Activated T-cell treated with anti-CD3 and anti-CD28 coated beads, Interleukin-2, amount 50 U/mL, for 72 hours (primary cell): ENCODE measurements at regions not wholly inside any gene's neighbourhood (a gene's known extent, or its start where the extent isn't known, plus 50 kb on each side); places are given as distances from the start of the nearest gene placed in this dataset.

Experiments used
- ATAC-seq, 2 donors: fragments of 150-1000 bp; cut with Tn5 transposase; replicated peaks in 1 of 2; 2 replicates each; pipeline ENCODE4 v1.10.0; 2021; ENCODE audit warnings: moderate library complexity in 2 of 2, mild to moderate bottlenecking in 1 of 2
- DNase-seq, 2 donors: peaks; one replicate each; pipeline ENCODE4 v3.0.0; 2021 to 2022; ENCODE audit warnings: mixed read lengths in 1 of 2
- H3K27ac Mint-ChIP-seq: one replicate; pipeline ENCODE4 v1.8.0; 2022; ENCODE audit warnings: mild to moderate bottlenecking, moderate library complexity, mixed read lengths
- H3K27me3 Mint-ChIP-seq: one replicate; pipeline ENCODE4 v1.8.0; 2022; ENCODE audit warnings: low read depth, mixed read lengths
- H3K36me3 Mint-ChIP-seq, 2 donors: one replicate each; pipeline ENCODE4 v1.8.0; 2022; ENCODE audit warnings: mixed read lengths in 2 of 2, mild to moderate bottlenecking in 1 of 2; ENCODE audit not compliant: insufficient read depth in 2 of 2
- H3K4me1 Mint-ChIP-seq: one replicate; pipeline ENCODE4 v1.8.0; 2022; ENCODE audit warnings: low read depth, mixed read lengths
- H3K4me3 Mint-ChIP-seq, 2 donors: one replicate each; pipeline ENCODE4 v1.8.0; 2022; ENCODE audit warnings: mild to moderate bottlenecking in 2 of 2, mixed read lengths in 2 of 2, moderate library complexity in 2 of 2
- H3K9me3 Mint-ChIP-seq, 2 donors: one replicate each; pipeline ENCODE4 v1.8.0; 2022; ENCODE audit warnings: mixed read lengths in 2 of 2

DNA sequence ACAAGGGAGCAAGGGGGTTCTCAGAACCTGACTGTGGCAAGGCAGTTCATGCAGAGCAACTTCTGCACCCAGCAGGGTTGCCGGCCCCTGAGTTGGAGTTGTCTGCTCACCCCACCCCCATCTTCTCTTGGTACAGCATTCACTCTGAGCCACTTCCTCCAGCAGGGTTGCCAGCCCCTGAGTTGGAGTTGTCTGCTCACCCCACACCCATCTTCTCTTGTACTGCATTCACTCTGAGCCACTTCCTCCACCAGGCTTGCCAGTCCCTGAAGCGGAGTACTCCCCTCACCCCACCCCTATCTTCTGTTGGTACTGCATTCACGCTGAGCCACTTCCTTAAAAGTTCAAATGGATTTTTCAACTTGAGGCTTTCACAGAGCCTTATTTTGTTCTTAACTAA lies 79.7 kb upstream of the SYNDIG1 start:
- DNase-seq, result peak; percentile 29 to 38
- no peaks in the 10 kb centered on the region for H3K9me3 Mint-ChIP-seq
- H3K4me1 Mint-ChIP-seq, result peaks cover 26% of the 10 kb centered on the region
- no peaks in the 10 kb centered on the region for H3K27me3 Mint-ChIP-seq
- no peaks in the 10 kb centered on the region for H3K36me3 Mint-ChIP-seq
- peak; percentile 90 for ATAC-seq
- peak overlapping the region in 1 of 2 donors; percentile 56 for H3K4me3 Mint-ChIP-seq
- H3K27ac Mint-ChIP-seq, result no peak overlapping the region

- H3K27me3 Mint-ChIP-seq, result no peaks in the 10 kb centered on the region
- ATAC-seq (peak; percentile 45 to 63), DNase-seq (peak in 1 of 2 donors; percentile 8)
- no peak overlapping the region for H3K4me3 Mint-ChIP-seq
- no peaks in the 10 kb centered on the region for H3K9me3 Mint-ChIP-seq
- H3K36me3 Mint-ChIP-seq, result no peaks in the 10 kb centered on the region
- peaks cover 26% of the 10 kb centered on the region for H3K4me1 Mint-ChIP-seq
- no peak overlapping the region for H3K27ac Mint-ChIP-seq
Observed at GRCh38 chr20:24388828-24389380, 80.5 kb upstream of the SYNDIG1 start.

- ATAC-seq (no peak), DNase-seq (no peak)
- H3K27me3 Mint-ChIP-seq, result no peaks in the 10 kb centered on the region
- no peak overlapping the region for H3K4me3 Mint-ChIP-seq
- H3K36me3 Mint-ChIP-seq, result no peaks in the 10 kb centered on the region
- H3K4me1 Mint-ChIP-seq, result peaks cover 23% of the 10 kb centered on the region
- no peak overlapping the region for H3K27ac Mint-ChIP-seq
- H3K9me3 Mint-ChIP-seq, result no peaks in the 10 kb centered on the region
Observed at GRCh38 chr20:24385547-24385946, 83.9 kb upstream of the SYNDIG1 start.

DNA sequence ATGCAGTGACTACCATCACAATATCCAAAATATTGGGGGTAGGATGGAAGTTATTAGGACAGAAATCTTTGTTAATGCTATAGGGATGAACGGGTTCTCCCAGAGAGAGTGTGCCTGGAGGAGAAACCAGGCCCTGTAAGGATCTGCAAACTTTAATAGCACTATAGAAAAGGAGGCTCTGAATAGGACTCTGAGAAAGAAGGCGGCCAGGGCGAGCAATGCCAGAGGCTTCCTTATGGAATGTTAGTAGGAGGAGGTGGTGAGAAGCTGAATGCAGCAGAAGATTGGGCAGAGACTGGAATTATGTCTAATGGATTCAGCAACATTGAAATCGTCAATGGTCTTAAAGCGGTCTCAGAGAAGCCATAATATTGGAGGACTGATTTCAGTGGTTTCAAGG lies 84.6 kb upstream of the SYNDIG1 start:
- Mint-ChIP-seq H3K27me3 (no peaks in the 10 kb centered on the region), H3K27ac (no peak overlapping the region), H3K4me1 (peaks cover 16% of the 10 kb centered on the region), H3K9me3 (no peaks in the 10 kb centered on the region), H3K36me3 (no peaks in the 10 kb centered on the region), H3K4me3 (no peak overlapping the region)
- ATAC-seq (no peak), DNase-seq (no peak)

GRCh38 chr20:24382743-24383142 lies 86.7 kb upstream of the SYNDIG1 start:
- Mint-ChIP-seq H3K36me3 (no peaks in the 10 kb centered on the region), H3K9me3 (no peaks in the 10 kb centered on the region), H3K4me3 (no peak overlapping the region), H3K27me3 (no peaks in the 10 kb centered on the region), H3K27ac (no peak overlapping the region), H3K4me1 (no peaks in the 10 kb centered on the region)
- no peak for DNase-seq
- no peak for ATAC-seq

DNA sequence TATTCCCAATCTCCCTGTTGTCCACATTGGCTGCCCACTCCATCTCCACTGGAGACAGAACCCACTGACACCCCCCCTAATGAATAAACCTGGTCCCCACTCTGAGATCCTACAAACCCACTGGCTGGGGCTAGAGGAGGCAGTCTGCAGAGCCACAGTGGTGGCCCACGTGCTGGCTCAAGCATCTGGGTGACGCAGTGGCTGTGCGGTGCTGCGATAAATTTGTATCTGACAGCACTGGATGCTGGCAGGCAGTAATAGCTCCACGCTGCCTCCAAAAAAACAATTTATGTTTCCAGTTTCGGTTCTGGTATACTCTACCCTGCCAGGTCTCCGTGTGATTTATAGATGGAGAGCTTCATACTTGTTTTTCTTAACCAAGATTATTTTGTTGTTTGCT lies 87.1 kb upstream of the SYNDIG1 start:
- H3K4me3 Mint-ChIP-seq, result no peak overlapping the region
- no peaks in the 10 kb centered on the region for H3K27me3 Mint-ChIP-seq
- DNase-seq (no peak), ATAC-seq (no peak)
- no peaks in the 10 kb centered on the region for H3K9me3 Mint-ChIP-seq
- no peak overlapping the region for H3K27ac Mint-ChIP-seq
- no peaks in the 10 kb centered on the region for H3K36me3 Mint-ChIP-seq
- no peaks in the 10 kb centered on the region for H3K4me1 Mint-ChIP-seq

DNA sequence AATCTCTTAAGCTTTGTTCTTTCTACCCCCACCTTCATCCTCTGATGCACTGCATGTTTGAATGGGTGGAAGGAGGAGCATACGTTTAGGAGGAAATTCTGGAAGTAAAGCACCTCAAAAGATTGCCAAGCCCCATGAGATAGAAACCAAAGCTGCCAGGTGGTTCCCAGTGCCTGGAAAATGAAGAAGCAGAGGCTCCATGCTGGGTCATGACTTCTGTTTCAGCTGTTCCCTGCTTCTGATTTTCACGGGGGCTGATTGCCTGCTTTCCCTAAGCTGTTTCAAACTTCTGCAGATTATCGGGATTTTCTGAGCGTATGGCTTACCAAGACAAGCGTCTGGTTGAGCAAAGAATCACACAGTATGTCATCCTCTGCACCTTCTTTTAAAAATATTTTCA lies 87.5 kb upstream of the SYNDIG1 start:
- Mint-ChIP-seq H3K27ac (no peak overlapping the region), H3K9me3 (no peaks in the 10 kb centered on the region), H3K4me1 (no peaks in the 10 kb centered on the region), H3K4me3 (no peak overlapping the region), H3K27me3 (no peaks in the 10 kb centered on the region), H3K36me3 (no peaks in the 10 kb centered on the region)
- DNase-seq, result no peak
- ATAC-seq, result no peak

GRCh38 chr20:24379484-24379927 lies 89.9 kb upstream of the SYNDIG1 start:
- H3K4me3 Mint-ChIP-seq, result no peak overlapping the region
- no peak overlapping the region for H3K27ac Mint-ChIP-seq
- H3K4me1 Mint-ChIP-seq, result peaks cover 4% of the 10 kb centered on the region
- no peaks in the 10 kb centered on the region for H3K27me3 Mint-ChIP-seq
- no peak for ATAC-seq
- no peak for DNase-seq
- H3K36me3 Mint-ChIP-seq, result no peaks in the 10 kb centered on the region
- no peaks in the 10 kb centered on the region for H3K9me3 Mint-ChIP-seq

DNA sequence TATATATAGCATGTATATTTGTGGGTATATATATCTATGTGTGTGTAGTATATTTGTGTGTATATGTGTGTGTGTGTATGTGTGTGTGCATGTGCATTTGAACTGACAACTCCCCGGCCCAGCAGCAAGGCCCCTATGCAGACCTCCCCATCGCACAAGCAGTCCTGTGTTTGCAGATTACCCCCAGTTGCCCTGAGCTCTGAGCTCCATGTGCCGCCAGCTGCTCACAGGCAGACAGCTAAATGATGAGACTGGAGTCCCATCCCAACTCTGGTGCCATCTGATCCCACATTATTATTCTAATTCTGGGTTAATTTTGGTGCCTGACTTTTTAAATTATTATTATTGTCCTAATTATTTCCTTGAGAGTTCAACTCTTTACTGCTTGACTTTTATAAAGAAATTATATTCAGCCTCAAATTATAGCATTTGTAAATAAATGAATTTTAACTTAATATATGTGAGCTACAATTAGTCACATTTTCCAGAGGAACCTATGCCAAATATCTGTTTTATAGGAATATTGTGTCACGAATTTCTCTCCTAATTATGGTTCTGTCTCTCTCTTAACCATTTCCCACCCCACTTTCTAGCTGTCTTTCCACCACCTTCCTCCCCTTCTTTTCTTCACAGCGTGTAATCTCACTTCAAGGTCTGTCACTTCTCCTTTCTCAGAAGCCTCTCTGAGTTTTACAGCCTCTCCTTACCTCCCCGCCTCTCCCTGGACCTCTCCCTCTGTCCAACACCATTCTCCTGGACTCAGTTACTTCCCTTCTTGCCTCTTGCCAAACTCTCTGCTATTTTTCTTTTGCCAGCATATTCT lies 90.6 kb upstream of the SYNDIG1 start:
- Mint-ChIP-seq H3K27ac (no peak overlapping the region), H3K9me3 (no peaks in the 10 kb centered on the region), H3K4me3 (no peak overlapping the region), H3K4me1 (peaks cover 4% of the 10 kb centered on the region), H3K27me3 (no peaks in the 10 kb centered on the region), H3K36me3 (no peaks in the 10 kb centered on the region)
- no peak for DNase-seq
- ATAC-seq, result no peak

DNA sequence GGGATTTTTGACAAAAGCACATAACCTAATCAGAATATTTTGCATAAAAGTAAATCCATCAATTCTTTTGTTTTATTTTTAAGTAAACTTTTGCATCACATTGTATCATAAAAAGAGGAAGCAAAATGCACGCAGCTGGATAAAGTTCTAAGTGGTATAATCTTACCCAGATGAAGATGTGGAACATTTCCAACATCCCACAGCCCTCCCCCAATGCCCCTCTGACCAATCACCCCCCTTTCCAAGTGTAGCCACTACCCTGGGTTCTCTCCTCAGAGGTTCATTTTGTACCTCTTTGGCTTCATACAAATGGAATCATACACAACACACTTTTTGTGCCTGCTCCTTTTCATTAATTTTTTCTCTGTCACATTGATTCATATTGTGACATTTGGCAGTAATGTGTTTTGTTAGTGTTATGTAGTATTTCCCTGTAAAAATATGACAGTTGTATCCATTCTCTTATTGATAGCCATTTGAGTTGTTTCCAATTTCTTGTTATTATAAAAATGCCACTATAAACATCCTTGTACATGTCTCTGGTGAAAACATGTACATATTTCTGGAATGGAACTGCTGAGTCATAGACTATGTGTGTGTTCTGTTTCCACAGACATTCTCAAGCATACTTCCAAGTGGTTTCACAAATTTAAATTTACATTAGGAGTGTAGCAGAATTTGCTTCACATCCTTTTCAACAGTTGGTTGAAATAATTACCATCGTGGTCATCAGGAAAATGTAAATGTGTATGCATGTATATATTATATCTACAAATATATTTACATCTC lies 92.9 kb upstream of the SYNDIG1 start:
- H3K4me3 Mint-ChIP-seq, result no peak overlapping the region
- peaks cover 4% of the 10 kb centered on the region for H3K4me1 Mint-ChIP-seq
- DNase-seq (no peak), ATAC-seq (no peak)
- H3K36me3 Mint-ChIP-seq, result no peaks in the 10 kb centered on the region
- no peaks in the 10 kb centered on the region for H3K9me3 Mint-ChIP-seq
- H3K27ac Mint-ChIP-seq, result no peak overlapping the region
- H3K27me3 Mint-ChIP-seq, result no peaks in the 10 kb centered on the region

GRCh38 chr20:24373372-24373771 lies 96.1 kb upstream of the SYNDIG1 start:
- Mint-ChIP-seq H3K27ac (no peak overlapping the region), H3K36me3 (no peaks in the 10 kb centered on the region), H3K27me3 (no peaks in the 10 kb centered on the region), H3K4me1 (peaks cover 4% of the 10 kb centered on the region), H3K9me3 (no peaks in the 10 kb centered on the region), H3K4me3 (no peak overlapping the region)
- DNase-seq (no peak), ATAC-seq (no peak)

DNA sequence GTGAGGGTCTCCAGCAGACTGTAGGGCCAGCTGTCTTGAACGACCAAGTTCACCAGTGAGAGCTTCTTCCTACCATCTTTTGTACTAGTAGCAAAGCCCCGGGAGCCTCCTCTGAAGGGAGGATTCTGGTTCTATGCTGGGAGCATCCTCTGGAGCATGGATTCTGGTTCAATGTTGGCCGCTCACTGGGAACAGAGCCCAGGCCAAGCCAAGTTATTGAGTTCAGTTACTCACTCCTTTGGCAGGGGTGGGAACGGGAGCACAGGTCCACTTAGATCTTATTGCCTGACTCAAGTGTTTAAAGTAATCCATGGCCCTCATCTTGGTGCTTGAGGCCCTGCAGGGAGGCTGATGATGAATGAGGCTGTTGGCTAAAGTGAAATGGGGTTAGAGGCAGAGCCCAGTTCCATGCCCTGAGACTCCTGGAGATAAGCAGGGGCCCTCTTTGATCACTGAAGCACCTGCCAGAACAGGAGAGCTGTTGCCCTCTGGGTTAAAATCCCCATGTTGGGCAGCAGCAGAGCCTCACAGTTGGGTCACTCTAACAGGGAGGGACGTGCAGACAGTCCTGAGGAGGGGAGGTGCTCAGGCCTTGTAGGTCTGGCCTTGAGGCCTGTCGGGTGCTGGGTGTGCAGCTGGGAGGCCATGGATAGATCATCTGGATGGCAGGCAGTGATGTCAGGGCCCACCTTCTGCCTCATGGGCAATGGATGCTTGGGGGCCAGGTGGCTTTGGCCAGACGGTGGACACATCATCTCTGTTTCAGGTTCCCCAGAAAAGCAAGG lies 98.3 kb upstream of the SYNDIG1 start:
- no peak for ATAC-seq
- Mint-ChIP-seq H3K27me3 (no peaks in the 10 kb centered on the region), H3K4me1 (no peaks in the 10 kb centered on the region), H3K4me3 (no peak overlapping the region), H3K36me3 (no peaks in the 10 kb centered on the region), H3K27ac (no peak overlapping the region), H3K9me3 (no peaks in the 10 kb centered on the region)
- no peak for DNase-seq

GRCh38 chr20:24370249-24370648 lies 99.2 kb upstream of the SYNDIG1 start:
- Mint-ChIP-seq H3K36me3 (no peaks in the 10 kb centered on the region), H3K27ac (no peak overlapping the region), H3K4me3 (no peak overlapping the region), H3K4me1 (no peaks in the 10 kb centered on the region), H3K9me3 (no peaks in the 10 kb centered on the region), H3K27me3 (no peaks in the 10 kb centered on the region)
- ATAC-seq (no peak), DNase-seq (no peak)
